Stimulated activated naive CD8-positive, alpha-beta T cell treated with anti-CD3 and anti-CD28 coated beads, Interleukin-15, Interleukin-2, amounts not matched to agents 100 ng/mL and 50 ng/mL, for 24 hours (primary cell): ENCODE measurements at regions not wholly inside any gene's neighbourhood (a gene's known extent, or its start where the extent isn't known, plus 50 kb on each side); places are given as distances from the start of the nearest gene placed in this dataset.
"Not testable (repeated sequence)": the region's sequence is repeated elsewhere in the genome, so short reads cannot be mapped to it uniquely, and the experiment has no call there.

Experiments used
- H3K27ac Mint-ChIP-seq: one replicate; pipeline ENCODE4 v1.8.0; 2021; ENCODE audit warnings: mild to moderate bottlenecking, mixed read lengths
- H3K27me3 Mint-ChIP-seq: one replicate; pipeline ENCODE4 v1.8.0; 2021; ENCODE audit warnings: mixed read lengths
- H3K36me3 Mint-ChIP-seq: one replicate; pipeline ENCODE4 v1.8.0; 2021; ENCODE audit warnings: low read depth, mixed read lengths
- H3K4me1 Mint-ChIP-seq: one replicate; pipeline ENCODE4 v1.8.0; 2021; ENCODE audit warnings: low read depth, mixed read lengths
- H3K4me3 Mint-ChIP-seq: one replicate; pipeline ENCODE4 v1.8.0; 2021; ENCODE audit warnings: mild to moderate bottlenecking, mixed read lengths
- H3K9me3 Mint-ChIP-seq: one replicate; pipeline ENCODE4 v1.8.0; 2021; ENCODE audit warnings: mixed read lengths

DNA sequence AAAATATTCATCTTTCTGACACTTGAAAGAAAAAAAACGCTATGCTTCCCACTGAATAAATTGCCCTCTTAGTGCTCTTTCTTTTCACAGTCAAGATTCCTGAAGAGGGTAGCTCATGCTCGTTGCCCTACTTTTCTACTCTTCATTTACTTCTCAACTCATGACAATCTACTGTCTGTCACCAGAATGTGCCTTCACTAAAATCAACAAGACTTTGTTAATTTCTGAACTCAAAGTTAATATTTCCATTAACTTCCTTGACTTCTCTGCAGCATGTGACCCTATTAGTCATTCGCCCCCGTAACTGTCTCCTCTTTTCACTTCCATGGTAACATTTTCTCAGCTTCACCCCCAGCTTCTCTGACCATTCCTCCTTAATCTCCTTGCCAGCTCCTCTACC is 98.9 kb upstream of the MAPRE2 start:
- Mint-ChIP-seq H3K27ac (no peak overlapping the region), H3K4me1 (peaks cover under 1% of the 10 kb centered on the region), H3K27me3 (peaks cover 21% of the 10 kb centered on the region), H3K4me3 (no peak overlapping the region), H3K9me3 (no peaks in the 10 kb centered on the region), H3K36me3 (no peaks in the 10 kb centered on the region)

DNA sequence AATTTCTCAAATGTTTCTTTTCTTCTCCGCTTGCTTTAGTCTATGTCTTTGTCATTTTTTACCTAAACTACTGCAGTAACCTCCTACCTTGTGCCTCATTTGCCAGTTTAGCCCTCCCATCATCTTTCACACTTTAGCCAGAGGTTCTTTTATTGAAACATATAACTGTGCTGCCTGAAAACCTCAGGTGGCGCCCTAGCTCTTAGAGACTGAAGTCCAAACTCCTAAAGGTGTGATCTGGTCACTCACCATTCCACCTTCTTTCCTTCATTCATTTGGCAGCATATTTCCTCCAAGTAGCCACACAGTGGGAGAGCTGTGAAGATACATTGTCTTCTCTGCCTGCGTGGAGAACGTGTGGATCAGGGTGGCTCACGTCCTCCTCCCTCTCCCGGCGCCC is 98.2 kb upstream of the MAPRE2 start:
- Mint-ChIP-seq H3K27ac (no peak overlapping the region), H3K36me3 (no peaks in the 10 kb centered on the region), H3K4me1 (peaks cover 3% of the 10 kb centered on the region), H3K27me3 (peaks cover 21% of the 10 kb centered on the region), H3K4me3 (no peak overlapping the region), H3K9me3 (no peaks in the 10 kb centered on the region)

GRCh38 chr18:34943587-34943986 is 97.6 kb upstream of the MAPRE2 start:
- H3K9me3 Mint-ChIP-seq: no peaks in the 10 kb centered on the region
- peaks cover 3% of the 10 kb centered on the region for H3K4me1 Mint-ChIP-seq
- no peak overlapping the region for H3K4me3 Mint-ChIP-seq
- peaks cover 21% of the 10 kb centered on the region for H3K27me3 Mint-ChIP-seq
- no peaks in the 10 kb centered on the region for H3K36me3 Mint-ChIP-seq
- no peak overlapping the region for H3K27ac Mint-ChIP-seq

DNA sequence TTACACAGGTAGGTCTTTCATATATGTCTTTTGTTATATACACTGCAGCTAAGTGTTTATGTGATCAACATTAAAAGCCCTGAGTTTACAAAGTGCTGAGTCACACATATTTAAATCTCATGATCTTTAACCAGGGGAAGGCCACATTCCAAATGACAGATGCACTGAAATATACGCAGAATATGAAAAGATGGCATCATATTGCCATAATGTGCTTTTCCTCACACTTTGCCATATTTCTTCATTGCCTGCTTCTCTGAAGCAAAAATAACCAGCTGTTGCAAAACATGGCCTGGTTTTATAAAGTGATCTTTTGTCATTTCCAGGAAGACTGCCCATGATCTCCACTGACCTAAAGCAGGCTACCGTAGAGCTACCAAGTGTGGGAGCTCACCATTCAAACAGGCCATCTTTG is 93.5 kb upstream of the MAPRE2 start:
- Mint-ChIP-seq H3K9me3 (no peaks in the 10 kb centered on the region), H3K36me3 (no peaks in the 10 kb centered on the region), H3K4me1 (peaks cover 3% of the 10 kb centered on the region)

DNA sequence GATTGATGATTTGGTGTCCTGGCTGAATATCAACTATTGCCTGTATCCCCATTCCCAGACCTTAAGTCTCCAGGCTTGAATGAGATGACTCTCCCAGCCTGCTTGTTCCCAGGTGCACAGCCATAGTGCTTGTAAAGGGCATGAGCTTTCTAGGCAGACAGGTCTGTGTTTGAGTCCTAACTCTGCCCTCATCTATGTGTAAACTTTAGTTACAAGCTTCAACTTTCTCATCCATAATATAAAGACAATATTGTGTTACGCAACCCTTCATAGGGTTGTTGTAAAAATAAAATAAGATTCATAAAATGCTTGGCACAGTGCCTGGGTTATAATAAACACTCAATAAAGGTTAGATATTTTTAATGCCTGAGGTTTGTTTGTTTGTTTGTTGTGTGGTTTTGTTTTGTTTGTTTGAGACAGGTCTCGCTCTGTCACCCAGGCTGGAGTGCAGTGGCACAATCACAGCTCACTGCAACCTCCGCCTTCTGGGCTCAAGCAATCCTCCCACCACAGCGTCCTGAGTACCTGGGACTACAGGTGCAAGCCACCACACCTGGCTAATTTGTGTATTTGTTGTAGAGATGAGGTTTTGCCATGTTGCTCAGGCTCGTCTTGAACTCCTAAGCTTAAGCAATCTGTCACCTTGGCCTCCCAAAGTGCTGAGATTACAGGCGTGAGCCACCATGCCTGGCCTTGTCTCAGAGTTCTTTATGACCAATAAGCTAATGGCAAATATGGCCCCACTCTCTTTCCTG is 89.4 kb upstream of the MAPRE2 start:
- Mint-ChIP-seq H3K36me3 (no peaks in the 10 kb centered on the region), H3K4me3 (no peak overlapping the region), H3K27me3 (peaks cover 19% of the 10 kb centered on the region), H3K27ac (no peak overlapping the region), H3K9me3 (peaks cover 3% of the 10 kb centered on the region), H3K4me1 (peaks cover 3% of the 10 kb centered on the region)

More for the DNA sequence above, 93.5 kb upstream of the MAPRE2 start:
- Mint-ChIP-seq H3K27me3 (peaks cover 10% of the 10 kb centered on the region), H3K27ac (no peak overlapping the region), H3K4me3 (no peak overlapping the region)

GRCh38 chr18:34953212-34953611 is 88.0 kb upstream of the MAPRE2 start:
- no peaks in the 10 kb centered on the region for H3K36me3 Mint-ChIP-seq
- no peaks in the 10 kb centered on the region for H3K4me1 Mint-ChIP-seq
- no peak overlapping the region for H3K4me3 Mint-ChIP-seq
- H3K9me3 Mint-ChIP-seq: peaks cover 3% of the 10 kb centered on the region
- no peak overlapping the region for H3K27ac Mint-ChIP-seq
- peaks cover 24% of the 10 kb centered on the region for H3K27me3 Mint-ChIP-seq

DNA sequence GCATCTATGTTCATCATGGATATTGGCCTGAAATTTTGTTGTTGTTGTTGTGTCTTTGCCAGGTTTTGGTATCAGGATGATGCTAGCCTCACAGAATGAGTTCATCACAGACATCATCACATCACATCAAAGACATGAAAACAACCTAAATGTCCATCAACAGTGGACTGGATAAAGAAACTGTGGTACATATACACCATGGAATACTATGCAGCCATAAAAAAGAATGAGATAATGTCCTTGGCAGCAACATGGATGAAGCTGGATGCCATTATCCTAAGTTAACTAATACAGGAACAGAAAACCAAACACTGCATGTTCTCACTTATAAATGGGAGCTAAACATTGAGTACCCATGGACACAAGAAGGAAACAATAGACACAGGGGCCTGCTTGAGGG is 85.7 kb upstream of the MAPRE2 start:
- H3K9me3 Mint-ChIP-seq, H3K36me3 Mint-ChIP-seq: not testable (repeated sequence)
- H3K27me3 Mint-ChIP-seq: peaks cover 36% of the 10 kb centered on the region

DNA sequence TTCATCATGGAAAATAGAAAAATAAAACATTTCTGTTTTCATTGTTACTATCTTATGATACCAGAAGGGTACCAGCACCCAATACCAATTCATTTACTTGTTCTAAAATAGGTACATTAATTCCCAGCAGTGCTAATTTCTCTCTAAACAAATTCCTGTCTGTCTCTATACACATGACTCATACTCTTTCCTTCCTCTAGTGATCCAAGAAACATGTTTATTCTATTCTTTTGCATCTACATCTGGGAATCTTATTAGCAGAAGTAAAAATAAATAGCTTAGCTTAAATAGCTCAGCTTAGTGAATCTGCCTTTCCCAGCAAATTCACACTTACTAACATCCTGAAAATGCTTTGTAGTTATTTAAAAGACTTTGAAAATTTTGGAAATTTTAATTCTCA is 84.5 kb upstream of the MAPRE2 start:
- no peak overlapping the region for H3K27ac Mint-ChIP-seq
- H3K4me3 Mint-ChIP-seq: no peak overlapping the region
- H3K9me3 Mint-ChIP-seq: peaks cover 3% of the 10 kb centered on the region
- no peaks in the 10 kb centered on the region for H3K4me1 Mint-ChIP-seq
- H3K36me3 Mint-ChIP-seq: no peaks in the 10 kb centered on the region
- H3K27me3 Mint-ChIP-seq: peaks cover 36% of the 10 kb centered on the region

More for the DNA sequence above, 85.7 kb upstream of the MAPRE2 start:
- not testable (repeated sequence) for H3K27ac Mint-ChIP-seq, H3K4me1 Mint-ChIP-seq, H3K4me3 Mint-ChIP-seq

GRCh38 chr18:34957119-34957863 is 83.9 kb upstream of the MAPRE2 start:
- Mint-ChIP-seq H3K27ac (no peak overlapping the region), H3K27me3 (peaks cover 39% of the 10 kb centered on the region), H3K4me3 (no peak overlapping the region), H3K4me1 (no peaks in the 10 kb centered on the region), H3K9me3 (peaks cover 3% of the 10 kb centered on the region), H3K36me3 (no peaks in the 10 kb centered on the region)

DNA sequence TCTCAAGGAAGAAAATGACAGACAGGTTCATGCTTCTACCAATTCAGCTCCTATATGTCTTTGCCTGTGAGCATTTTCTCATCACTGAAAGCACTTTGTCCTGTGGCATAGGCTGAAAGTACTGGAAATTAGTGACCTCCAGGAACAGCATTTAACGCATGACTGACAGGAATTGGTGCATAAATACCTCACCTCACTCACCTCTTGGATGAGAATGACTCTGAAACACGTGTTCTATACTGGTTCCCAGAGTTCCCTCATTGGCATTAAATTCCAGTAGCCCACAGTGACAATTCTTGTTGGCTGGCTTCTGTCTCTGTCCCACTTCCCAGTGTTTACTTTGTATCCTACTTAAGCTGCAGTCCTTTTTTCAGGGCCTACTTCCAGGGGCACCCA is 83.4 kb upstream of the MAPRE2 start:
- Mint-ChIP-seq H3K27me3 (peaks cover 39% of the 10 kb centered on the region), H3K27ac (no peak overlapping the region), H3K4me3 (no peak overlapping the region), H3K36me3 (no peaks in the 10 kb centered on the region), H3K4me1 (no peaks in the 10 kb centered on the region), H3K9me3 (peaks cover 3% of the 10 kb centered on the region)

- H3K36me3 Mint-ChIP-seq: no peaks in the 10 kb centered on the region
- H3K4me3 Mint-ChIP-seq: no peak overlapping the region
- no peaks in the 10 kb centered on the region for H3K4me1 Mint-ChIP-seq
- no peak overlapping the region for H3K27ac Mint-ChIP-seq
- H3K27me3 Mint-ChIP-seq: peaks cover 39% of the 10 kb centered on the region
- peaks cover 3% of the 10 kb centered on the region for H3K9me3 Mint-ChIP-seq
Measured at GRCh38 chr18:34959211-34959829, 81.9 kb upstream of the MAPRE2 start.

DNA sequence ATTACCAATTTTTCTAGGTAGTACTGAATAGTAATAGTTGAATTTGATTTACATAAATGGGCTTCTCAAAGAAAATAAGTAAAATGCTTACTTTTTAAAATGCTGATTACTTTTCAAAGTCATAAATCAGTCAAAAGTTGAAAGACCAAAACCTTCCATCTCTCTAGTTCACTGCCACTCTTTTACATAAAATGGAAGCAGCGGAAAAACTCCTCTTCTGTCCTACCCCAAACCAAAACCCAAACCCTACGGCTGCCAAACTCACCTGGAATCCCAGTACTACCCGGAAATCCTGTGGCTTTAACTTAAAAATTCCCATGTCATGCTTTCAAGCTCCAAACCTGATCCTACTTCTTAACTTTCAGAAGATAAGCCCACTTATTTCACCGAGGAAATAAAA is 81.2 kb upstream of the MAPRE2 start:
- no peaks in the 10 kb centered on the region for H3K36me3 Mint-ChIP-seq
- H3K4me1 Mint-ChIP-seq: no peaks in the 10 kb centered on the region

DNA sequence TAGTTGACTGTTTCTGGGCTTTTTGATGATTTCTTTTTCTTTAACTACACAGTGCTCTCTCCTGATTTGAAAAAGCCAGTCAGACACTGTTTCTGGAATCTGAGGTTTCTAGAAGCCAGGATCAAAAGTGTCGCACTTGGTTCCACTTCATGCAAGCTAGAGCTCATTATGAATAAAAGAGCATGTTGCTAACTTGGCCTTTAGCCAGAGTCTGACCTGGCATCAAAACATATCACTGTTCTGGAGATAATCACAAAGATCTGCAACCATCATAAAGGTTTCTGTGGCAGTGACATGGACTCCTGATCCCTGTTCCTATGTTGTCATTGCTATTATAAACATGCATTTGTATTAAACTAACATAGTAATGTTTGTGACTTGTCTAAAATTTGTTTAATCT is 76.1 kb upstream of the MAPRE2 start:
- peaks cover 5% of the 10 kb centered on the region for H3K27me3 Mint-ChIP-seq

More for the DNA sequence above, 81.2 kb upstream of the MAPRE2 start:
- Mint-ChIP-seq H3K9me3 (peaks cover 3% of the 10 kb centered on the region), H3K27me3 (peaks cover 34% of the 10 kb centered on the region), H3K4me3 (no peak overlapping the region), H3K27ac (no peak overlapping the region)

DNA sequence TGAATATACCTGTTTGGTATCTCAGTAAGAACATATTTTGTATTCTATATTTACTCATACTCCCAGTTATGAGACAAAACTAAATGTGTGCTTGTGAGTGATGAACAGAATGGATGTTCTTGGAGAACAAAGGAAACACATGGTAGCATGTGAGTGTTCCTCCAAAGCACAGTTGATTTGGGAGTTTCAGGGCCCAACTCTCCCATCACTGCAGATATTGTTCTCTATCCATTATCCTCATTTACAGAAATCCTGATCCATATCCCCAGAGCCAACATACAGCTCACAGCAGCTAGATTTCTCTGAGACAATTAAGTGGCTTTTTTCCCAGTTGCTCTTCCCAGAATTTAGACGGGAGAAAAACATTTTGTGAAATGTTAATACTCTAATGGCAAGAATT is 75.6 kb upstream of the MAPRE2 start:
- Mint-ChIP-seq H3K36me3 (no peaks in the 10 kb centered on the region), H3K4me1 (no peaks in the 10 kb centered on the region), H3K9me3 (no peaks in the 10 kb centered on the region), H3K4me3 (no peak overlapping the region), H3K27me3 (peaks cover 4% of the 10 kb centered on the region), H3K27ac (no peak overlapping the region)

More for the DNA sequence above, 76.1 kb upstream of the MAPRE2 start:
- H3K9me3 Mint-ChIP-seq: no peaks in the 10 kb centered on the region
- no peaks in the 10 kb centered on the region for H3K4me1 Mint-ChIP-seq
- H3K4me3 Mint-ChIP-seq: no peak overlapping the region
- H3K36me3 Mint-ChIP-seq: no peaks in the 10 kb centered on the region
- H3K27ac Mint-ChIP-seq: no peak overlapping the region

- Mint-ChIP-seq H3K27ac (no peak overlapping the region), H3K27me3 (peaks cover 17% of the 10 kb centered on the region), H3K4me3 (no peak overlapping the region), H3K36me3 (no peaks in the 10 kb centered on the region), H3K9me3 (no peaks in the 10 kb centered on the region), H3K4me1 (peaks cover 12% of the 10 kb centered on the region)
Measured at GRCh38 chr18:34970106-34970505, 71.1 kb upstream of the MAPRE2 start.
